Islet precursor cell (in vitro differentiated cells): ENCODE measurements at regions not wholly inside any gene's neighbourhood (a gene's known extent, or its start where the extent isn't known, plus 50 kb on each side); places are given as distances from the start of the nearest gene placed in this dataset.
"Not testable (repeated sequence)": the region's sequence is repeated elsewhere in the genome, so short reads cannot be mapped to it uniquely, and the experiment has no call there.

ENCODE experiments used
- DNase-seq: peaks from one replicate; pipeline ENCODE4 v3.0.0-alpha.2; 2018

DNA sequence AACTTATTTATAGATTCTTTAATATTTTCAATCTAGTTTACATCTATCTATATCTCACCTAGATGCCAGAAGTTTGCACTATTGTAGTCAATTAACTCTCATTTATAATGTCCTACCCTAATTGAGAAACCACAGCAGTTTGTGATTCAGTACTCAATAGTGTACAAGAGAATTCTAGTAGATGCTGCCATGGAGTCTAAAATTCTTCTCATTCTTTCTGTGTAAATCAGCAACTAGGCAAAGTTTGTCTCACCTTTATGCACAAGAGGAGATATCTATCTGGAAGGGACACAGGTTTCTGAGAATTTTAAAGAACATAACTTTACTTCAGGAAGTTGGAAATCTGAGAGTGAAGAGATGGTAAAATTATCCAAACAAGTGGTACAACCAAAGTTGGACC lies 173.0 kb upstream of the FBXL7 start:
- DNase-seq: no peak

DNA sequence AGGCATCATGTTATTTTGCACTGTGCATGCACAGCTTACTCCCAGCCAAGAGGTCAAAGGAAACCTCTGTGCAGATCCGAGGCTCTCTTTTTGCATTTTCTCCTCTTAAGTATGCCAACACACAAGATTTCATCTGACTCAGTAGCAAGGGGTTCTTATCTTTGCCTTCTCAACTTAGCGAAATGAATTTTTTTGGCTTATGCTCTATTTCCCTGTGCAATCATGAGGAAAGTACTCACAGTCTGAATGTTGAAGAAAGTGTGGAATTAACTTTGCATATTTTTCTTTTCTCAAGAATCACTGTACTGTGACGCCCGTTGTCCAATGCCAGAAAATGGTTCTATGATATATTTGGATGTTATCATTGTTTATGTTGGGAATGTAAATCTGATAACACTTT lies 173.5 kb upstream of the FBXL7 start:
- no peak for DNase-seq

DNA sequence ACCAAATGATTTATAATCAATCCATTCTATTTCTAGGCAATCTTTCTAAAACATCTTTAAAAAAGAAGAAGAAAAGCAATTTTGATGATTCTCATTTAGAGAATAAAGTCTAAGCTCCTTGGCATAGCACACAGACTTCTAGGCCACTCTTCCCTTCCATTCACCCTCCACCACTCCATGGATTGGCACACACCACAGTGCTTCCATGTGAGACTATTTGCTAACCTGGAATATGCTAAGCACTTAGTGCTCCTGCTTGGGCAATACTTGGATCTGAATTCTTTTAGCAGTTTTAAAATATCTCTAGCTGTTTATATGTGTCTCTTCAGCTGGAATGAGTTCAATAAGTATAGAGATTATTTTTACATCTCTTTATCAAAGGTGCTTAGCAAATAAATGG lies 177.6 kb upstream of the FBXL7 start:
- DNase-seq: no peak

DNA sequence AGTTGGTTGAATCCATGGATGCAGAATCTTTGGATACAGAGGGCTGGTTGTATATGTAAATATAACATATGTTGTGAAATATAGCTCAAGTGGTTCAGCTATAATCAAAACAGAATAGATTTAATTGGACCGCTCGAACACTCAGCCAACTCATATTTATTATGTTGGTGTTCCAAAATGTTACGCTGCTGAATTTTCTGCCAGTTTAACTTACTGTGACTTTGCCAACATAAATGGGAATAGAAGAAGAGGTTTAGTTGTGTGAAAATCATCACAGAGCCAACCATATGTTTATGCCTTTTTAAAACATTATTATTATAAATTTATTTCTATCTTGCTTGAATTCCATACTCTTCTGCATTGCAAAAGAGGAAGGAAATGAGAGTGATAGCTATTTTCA lies 178.2 kb upstream of the FBXL7 start:
- DNase-seq: no peak

DNA sequence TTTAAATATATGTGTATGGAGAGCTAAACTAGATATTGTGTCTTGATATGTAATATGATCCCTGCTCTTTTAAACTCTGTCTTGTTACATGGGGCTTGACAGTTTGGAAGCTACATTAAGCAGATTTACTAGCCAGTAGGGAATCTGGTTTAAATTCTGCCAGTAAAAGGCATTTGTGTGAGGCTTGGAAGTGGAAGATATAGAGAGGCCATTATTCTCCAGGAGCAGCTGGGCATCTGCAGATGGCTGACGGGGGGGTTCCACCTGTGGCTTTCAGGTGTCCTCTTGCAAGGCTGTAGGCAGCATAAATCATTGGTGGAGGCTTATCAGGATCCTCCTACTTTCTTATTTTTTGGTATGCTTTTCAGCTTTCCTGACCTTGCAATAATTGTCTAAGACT lies 179.1 kb upstream of the FBXL7 start:
- DNase-seq: no peak

DNA sequence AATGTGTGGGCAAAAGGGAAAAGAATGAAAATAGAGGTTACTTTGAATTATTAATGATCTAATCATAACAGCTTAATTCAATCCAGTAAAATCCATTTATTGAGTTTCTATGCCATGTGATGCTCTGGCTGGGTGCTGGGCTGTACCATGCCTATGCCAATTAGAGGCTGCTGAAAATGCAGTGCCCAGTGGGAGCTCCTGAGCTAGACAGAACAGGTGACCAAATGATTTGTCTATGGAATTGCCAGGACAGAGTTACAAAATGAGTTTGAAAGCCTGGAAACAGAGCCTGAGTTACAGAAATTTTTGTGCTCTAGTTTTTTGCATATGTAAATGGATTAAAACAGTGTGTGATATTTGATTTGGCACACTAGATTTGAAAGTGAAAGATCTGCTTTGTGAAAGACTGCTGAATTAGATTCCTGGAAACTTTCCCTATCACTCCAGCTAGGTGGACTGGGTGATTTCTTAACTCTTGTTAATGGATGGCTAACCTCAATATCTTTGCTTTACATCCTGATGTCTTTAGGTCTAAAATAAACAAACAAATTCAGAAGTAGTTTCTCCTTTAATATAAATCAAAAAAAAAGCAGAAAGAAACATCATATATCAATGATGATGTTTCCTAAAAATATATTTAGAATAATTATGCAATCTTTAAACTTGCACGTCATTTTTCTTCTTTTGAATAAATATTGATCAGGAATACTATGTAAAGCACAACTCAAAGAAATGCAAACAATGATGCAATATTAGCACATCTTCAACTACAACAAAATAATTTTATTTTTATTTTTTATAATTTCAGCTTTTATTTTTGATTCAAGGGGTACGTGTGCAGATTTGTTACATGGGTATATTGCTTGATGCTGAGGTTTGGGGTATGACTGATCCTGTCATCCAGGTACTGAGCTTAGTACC lies 194.8 kb upstream of the FBXL7 start:
- DNase-seq: no peak

DNA sequence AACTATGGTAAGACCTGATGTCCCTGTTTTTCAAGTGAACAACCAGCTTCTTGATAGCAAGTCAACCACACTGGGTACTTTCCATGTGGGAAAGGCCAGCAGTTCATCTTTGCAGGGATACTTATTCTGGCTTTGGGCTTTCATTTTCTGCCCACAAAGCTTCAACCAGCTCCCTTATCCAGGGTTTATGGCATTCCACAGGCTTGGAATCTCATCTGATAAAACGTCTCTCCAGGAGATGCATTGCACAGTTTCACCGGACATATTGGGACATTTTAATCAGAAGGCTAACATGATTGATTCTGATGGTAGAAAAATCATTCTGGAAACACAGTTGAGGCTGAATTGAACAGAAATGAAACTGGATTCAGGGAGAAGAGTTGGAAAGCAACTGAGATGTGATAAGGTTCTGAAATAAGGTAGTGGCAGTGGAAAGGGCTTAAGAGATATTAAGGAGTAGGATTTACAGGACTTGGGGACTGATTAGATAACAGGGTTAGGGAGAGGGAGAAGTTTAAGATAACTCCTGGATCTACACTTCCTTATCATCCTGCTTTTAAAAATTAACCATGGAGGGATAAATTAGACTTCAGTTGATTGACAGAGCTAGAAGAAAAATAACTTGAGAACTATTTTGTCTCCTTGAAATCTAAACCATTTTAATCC lies 195.8 kb upstream of the FBXL7 start:
- DNase-seq: no peak

DNA sequence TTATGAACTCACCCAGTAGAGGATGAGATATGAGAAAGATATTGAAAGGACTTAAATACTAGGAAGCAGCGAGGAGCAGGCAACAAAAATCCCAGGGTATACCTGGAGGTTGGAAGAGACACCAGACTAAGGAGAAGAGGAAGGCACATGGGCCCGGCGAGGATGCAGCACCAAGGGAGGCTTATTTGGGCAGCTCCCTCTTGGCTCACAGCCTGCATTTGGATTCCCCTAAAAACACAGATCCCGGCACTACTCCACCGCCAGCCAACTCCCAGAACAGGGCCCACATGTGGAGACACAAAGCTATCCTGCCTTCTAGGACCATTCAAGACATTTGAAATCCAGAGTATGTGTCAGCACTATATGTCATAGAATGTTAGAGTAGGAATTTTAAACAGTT lies 199.8 kb upstream of the FBXL7 start:
- no peak for DNase-seq

DNA sequence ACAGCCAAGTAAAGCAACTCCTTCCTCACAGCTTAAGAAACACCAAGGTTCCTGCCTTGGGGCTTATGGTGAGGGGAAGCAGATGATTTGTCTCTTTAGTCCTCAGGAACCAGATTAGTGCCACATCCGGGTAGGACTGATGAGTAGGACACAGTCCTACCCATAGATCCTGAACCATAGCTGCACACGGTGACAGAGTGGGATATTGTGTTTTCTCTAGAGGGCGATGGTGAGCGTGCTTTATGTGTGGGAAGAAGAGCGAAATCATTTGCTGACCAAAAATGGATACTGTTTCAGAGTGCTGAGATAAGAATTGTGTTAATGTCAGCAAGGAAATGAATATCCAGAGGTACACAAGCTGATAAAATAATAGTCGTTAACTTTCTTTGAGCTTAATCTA lies 209.0 kb upstream of the FBXL7 start:
- DNase-seq: no peak

DNA sequence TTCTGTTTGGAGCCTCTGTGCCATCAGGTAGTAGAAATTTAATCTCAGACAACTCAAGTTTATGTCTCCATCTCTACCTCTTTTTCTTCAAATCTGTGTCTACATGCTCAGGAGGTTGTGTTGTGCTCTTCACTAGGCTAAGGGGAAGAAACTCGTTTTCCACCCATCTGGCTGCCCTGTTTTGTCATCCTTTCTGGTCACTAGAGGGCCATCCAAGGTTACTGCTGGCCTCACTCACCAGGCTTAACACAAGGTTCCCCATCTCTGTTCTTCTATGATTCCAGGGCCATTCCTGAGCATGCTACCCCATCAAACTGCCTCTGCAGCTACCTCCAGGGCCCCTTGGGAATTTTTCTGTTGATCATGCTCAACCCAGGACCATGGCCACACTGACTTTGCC lies 213.3 kb upstream of the FBXL7 start:
- DNase-seq: peak; percentile 57

DNA sequence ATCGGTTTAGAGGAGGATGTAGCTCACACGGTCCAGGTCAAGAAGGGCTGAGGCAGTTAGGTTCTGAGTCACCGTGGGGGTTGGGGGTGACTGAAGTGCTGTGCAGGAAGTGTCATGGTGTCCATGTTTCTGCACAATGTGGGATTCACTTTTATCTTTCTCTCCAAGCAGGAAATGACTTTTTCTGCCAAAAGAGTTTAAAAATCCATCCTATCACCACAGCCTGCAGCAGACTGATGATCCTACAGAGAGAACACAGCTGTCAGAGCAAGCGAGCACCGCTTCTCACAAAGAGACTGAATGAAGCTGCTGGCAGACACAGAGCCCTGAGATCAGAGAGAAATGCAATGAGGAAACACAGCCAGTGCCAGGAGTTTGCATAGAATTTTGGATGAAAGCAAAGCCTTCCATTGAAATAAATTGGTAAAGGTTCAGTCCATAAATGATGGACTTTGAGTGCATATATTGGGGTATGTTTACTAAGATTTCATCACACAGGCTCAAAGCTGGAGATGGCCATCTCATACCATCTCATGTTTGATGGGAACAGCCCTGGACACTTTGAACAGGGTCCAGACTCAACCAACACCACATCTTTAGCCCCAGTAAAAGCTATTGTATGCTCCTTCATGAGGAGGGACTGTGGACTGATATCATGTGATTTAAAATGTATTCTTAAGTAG lies 213.9 kb upstream of the FBXL7 start:
- peak; percentile 59 for DNase-seq

DNA sequence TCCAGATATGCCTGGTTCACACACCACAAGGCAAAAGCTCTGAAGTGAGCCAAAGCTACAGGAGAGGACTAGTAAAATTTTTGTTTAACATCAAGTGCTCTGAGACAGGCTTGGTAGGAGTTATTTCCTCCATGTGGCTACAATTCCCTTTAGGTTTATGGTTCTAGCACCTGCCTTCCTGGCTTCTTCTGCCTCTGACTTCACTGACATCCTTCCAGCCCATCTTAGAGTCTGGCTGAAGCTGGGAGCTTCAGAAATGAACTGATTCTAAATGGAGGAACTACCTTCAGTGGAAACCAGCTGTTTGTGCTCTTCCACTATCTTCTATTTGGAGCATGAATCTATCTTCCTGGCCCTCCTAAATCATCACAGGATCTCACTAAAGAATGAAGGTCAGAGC lies 215.3 kb upstream of the FBXL7 start:
- DNase-seq: no peak

DNA sequence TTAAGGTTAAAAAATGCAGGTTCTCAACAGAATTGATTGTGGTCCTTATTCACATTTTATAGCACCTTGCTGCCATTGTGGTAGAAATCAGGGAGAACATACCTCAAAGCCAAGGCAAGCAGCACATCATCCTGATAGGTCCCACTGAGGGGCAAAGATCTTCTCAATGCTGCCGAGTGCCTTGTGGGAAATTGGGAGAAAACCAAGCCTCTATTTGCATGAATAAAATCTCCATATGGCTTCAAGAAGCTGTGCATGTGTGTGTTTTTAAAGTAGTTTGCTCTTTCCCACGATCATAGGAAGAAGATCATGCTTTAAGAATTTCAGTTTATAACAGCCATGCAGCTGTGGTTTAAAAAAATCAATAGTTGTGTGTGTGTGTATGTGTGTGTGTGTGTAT lies 216.9 kb upstream of the FBXL7 start:
- DNase-seq: no peak

DNA sequence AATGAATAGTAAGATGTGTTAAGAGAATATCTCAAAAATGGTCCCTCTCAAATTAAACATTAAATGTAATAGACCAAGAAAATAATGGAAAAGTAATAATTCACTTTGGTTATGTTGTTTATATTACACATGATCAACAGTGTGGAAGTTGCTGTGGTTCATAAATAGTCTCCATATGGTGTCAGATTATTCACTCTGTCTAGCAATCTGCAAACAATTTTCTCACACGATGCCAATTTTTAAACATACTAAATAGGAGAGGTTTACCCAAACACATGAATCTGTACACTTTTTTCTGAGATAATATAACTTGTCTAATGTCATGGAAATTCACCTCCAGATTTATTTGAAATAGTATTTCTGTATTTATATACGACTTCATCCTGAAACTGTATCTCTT lies 217.4 kb upstream of the FBXL7 start:
- no peak for DNase-seq

DNA sequence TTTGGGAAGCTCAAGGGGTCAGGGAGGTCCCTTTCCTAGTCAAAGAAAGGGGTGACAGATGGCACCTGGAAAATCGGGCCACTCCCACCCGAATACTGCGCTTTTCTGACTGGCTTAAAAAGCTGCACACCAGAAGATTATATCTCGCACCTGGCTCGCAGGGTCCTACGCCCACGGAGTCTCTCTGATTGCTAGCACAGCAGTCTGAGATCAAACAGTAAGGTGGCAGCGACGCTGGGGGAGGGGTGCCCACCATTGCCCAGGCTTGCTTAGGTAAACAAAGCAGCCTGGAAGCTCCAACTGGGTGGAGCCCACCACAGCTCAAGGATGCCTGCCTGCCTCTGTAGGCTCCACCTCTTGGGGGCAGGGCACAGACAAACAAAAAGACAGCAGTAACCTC lies 228.4 kb upstream of the FBXL7 start:
- not testable (repeated sequence) for DNase-seq

DNA sequence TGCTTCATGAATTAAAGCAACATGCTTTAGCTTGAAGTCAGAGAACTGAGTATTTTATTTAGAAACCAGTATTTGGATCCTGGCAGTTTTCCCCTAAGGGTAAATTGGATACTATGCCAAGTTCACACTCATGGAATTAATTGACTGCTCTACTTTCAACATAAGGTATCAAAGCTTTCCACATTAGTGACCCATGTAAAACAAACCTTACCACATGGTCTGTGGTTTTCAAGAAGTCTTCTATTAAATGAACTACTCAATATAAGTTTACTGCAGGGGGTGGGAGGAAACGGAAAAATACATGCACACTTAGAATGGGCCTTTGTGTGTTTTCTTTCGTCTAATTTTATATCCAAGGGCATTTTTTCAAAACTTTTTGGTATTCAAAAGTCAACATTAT lies 232.0 kb upstream of the FBXL7 start:
- no peak for DNase-seq

DNA sequence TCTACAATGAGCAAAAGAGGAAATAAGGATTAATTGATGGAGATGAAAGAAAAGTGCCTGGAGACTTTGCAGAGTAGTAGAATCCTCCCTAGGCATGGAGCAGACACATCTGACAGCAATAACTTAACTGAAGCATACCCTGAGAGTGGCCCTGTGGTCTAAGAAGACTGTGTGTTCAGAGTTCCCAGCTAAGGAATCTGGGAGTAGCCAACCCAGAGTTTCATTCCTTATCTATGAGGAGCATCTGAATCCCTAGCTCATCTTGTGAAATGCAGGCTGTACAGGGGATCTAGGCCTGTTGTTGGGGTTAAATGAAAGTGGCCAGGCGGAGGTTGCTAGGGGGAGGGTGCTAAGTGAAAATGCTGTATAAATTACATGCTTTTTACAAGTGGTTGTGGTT lies 233.1 kb upstream of the FBXL7 start:
- DNase-seq: no peak

DNA sequence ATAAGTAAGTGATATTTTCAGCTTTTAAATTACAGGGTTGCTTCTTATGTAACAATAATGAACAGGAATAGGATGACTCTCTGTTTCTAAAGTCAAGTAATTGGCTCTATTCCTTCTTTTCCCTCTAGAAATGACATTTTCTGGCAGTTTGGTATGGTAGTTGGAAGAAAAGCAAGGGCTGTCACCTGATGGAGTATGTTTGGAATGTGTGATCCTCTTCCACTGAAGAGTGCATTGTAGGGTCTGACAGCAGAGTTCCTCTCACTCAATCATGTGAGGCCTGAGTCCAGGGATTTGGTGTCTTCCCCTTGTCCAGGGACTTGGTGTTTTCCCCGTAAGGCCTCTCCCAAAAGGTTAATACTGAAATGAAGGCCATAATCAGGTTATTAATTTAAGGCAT lies 233.8 kb upstream of the FBXL7 start:
- no peak for DNase-seq

DNA sequence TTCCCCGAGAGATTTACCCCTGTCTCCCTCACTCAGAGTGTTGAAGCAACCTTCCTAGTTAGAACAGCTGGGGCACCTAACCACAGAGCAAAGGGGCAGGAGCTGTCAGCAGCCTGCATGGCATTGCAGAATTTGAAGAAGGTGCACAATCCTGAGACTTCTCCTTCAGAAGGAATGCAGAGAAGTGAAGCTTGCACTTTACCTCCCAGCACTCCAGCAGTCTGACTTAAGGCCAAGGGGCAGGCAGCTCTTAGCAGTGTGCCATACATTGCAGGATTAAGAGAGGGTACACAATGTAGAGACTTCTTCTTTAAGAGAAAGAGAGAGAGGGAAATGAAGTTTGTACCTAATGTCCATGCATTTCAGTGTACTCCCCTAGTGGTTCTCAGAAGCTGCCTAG lies 236.0 kb upstream of the FBXL7 start:
- no peak for DNase-seq

DNA sequence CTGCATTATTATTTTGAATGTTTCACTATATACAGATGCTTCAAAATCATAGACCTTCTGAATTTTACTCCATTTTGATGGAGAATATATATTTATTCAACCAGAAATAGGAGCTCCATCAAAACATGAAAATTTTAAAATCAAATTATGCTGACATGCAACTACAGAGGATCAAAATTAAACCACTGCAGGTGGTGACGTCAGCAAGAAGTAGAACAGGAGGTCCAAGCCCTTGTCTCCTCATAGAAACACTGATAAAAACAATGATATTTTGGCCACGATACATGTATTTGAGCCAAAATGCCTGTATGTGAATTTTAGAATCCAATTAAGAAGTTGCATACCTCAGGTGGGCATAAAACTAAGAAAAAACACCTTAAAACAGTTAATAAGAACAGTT lies 236.6 kb upstream of the FBXL7 start:
- no peak for DNase-seq

DNA sequence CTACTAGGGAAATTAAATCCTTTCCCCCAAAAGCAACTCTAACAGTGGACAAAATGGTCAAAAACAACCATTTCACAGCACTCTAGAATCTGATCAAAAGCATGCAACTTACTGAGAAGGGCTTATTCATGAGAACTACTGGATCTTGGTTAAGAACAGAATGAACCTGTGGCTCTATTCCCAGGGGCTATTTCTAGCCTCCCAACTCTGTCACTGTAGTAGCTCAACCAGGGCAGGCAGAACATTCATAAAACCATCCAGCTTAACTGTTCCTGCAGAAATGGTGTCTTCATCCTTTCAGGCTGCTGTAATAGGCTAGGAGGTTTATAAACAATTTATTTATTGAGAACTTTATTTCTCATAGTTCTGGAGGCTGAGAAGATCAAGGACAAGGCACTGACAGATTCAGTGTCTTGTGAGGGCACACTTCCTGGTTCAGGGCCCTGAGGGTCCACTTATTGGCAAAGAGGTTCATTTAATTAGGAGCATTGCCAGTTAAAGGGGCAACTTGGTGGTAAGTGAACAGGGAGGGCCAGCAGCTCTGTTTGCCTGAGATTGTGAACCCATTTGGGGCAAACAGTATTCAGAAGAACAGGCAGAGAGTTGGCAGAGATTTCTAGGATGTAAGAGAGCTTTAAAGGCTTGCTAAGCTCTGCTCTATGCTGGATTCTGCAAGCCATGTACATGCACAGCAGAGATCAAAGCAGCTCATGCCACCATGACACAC lies 238.5 kb upstream of the FBXL7 start:
- DNase-seq: no peak

DNA sequence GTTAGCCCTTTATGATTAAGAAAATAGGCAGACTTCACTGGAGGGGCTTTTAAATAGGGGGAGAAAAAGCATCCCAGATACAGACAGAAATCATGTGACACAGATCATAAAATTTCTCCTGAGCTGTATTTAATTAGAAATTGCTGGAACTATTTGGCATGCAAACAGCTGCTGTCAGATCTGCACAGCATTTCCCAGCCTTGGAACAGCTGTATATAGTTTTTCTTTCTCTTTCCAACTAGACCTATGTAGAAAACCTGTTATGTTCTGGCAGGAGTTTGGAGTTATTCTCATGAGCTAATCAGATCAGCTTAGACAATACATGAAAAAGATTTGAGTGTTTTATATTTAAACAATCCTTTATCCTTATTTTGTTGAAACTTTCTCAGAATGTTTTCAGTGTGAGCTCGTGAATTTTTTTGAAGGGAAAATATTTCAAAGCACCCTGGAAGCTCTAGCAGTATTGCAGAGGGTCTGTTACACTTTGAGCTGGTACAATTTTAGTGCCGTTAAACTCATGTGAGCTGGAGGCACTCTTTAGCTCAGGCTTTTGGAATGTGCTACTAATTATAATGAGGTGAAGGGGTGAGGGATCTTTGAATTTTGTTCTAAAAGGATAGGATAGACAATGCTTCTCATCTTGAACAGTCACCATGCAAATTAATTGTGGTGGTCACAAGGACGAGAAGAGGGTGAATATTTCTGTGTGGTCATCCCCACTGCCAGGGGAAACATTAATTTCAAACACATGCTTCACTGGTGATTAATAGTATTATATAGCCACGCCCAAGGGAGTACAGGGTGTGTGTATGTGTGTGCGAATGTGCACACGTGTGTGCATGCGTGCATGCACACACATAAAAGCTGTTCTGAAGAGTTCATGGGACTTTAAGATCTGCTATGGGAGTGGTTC lies 239.4 kb upstream of the FBXL7 start:
- DNase-seq: no peak
